ENCODE measurements at regions not wholly inside any gene's neighbourhood (a gene's known extent, or its start where the extent isn't known, plus 50 kb on each side); places are given as distances from the start of the nearest gene placed in this dataset.

GRCh38 chr20:22826306-22827230 lies 208.5 kb upstream of the SSTR4 start:
- H3K9ac ChIP-seq (replicated peaks; ENCODE audit: extremely low read depth, insufficient read depth, low read length) = no peak overlapping the region
- intact Hi-C loops (cut with micrococcal nuclease) (no loop called here), dilution Hi-C loops (cut with MboI; ENCODE audit: extremely low pct_ligation_motif_present, low sequenced_read_pairs) (no loop called here)
- no TSS peak for BruUV-seq (replicated peaks)
- no peak overlapping the region for H3K4me3 ChIP-seq (replicated peaks in 1 of 3; ENCODE audit: insufficient read depth in 1 of 3, low read depth in 1 of 3, low read length in 3 of 3)
- H3K79me2 ChIP-seq (ENCODE audit: control insufficient read depth, insufficient read depth, low read length) = no peaks in the 10 kb centered on the region
- ChIA-PET CTCF (interaction anchor here (2.0 to 2.1 kb wide), 2 partner anchors 25 to 135 kb away, joined by 6 to 8 read pairs; no protein-coding TSS in a partner anchor), POLR2A (no interaction called here)
- no peak overlapping the region for H3K4me2 ChIP-seq (ENCODE audit: insufficient read depth, low read length)
- peaks cover 0 to 3% of the 10 kb centered on the region in 2 experiments for H3K27me3 ChIP-seq (ENCODE audit: control insufficient read depth in 2 of 2, insufficient read depth in 2 of 2, low read length in 2 of 2)
- H3K27ac ChIP-seq (ENCODE audit: insufficient read depth, low read depth, low read length) = no peak overlapping the region
- no peaks in the 10 kb centered on the region for H3K9me1 ChIP-seq (replicated peaks; ENCODE audit: control insufficient read depth, extremely low read depth, insufficient read depth, low read length)
- FAIRE-seq (no peak), DNase-seq (ENCODE audit: low read depth, low spot score) (no peak)
- no peak overlapping the region for H2AFZ ChIP-seq (ENCODE audit: low read depth, low read length)
- no peaks in the 10 kb centered on the region for H4K20me1 ChIP-seq (replicated peaks; ENCODE audit: control insufficient read depth, extremely low read depth, insufficient read depth, low read length)
- TF ChIP-seq EZH2 (IDR thresholded peaks at IDR 0.05; ENCODE audit: borderline replicate concordance, low read depth, low read length, severe bottlenecking) (no peak), FOS (IDR thresholded peaks at IDR 0.05; ENCODE audit: borderline replicate concordance, insufficient read depth, low read length) (no peak), GATA2 (IDR thresholded peaks at IDR 0.05; ENCODE audit: insufficient read depth, insufficient read length, low read depth, low read length) (no peak)
- TF ChIP-seq, protein P1, sequence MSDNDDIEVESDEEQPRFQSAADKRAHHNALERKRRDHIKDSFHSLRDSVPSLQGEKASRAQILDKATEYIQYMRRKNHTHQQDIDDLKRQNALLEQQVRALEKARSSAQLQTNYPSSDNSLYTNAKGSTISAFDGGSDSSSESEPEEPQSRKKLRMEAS (IDR thresholded peaks at IDR 0.05; ENCODE audit: insufficient read depth, insufficient read length) = no peak
- peaks cover 3% of the 10 kb centered on the region for H3K4me1 ChIP-seq (ENCODE audit: control insufficient read depth, extremely low read depth, insufficient read depth, low read length)
- no peaks in the 10 kb centered on the region for H3K36me3 ChIP-seq (ENCODE audit: control insufficient read depth in 2 of 2, extremely low read depth in 1 of 2, insufficient read depth in 2 of 2, low read length in 2 of 2)
- H3K9me3 ChIP-seq (replicated peaks; ENCODE audit: control insufficient read depth, insufficient read depth, low read length) = no peaks in the 10 kb centered on the region

DNA sequence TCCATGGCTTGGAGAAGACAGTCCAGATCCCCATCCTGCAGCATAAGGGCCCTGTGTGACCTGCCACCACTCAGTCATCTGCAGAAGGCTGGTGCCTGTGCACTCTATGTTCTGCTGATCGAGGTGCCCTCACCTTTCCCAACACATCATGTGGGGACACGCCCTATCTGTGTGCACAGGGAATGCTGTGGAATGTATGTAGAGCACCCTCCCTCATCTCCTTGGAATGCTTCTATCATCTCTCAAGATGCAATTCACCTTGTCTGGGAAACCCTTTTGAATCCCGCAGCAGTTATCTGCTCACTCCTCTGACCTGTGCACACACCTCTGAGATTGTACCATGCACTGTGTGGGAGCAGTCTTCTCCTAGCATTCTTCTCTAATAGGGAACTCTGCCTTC lies 207.2 kb upstream of the SSTR4 start:
- CTCF ChIA-PET = interaction anchor here (2.1 kb wide), 1 partner anchor 24 kb away, joined by 8 read pairs; no protein-coding TSS in a partner anchor
- H3K27ac ChIP-seq (ENCODE audit: insufficient read depth, low read depth, low read length) = no peak overlapping the region
- dilution Hi-C loops (cut with MboI; ENCODE audit: extremely low pct_ligation_motif_present, low sequenced_read_pairs) = no loop called here

More for the DNA sequence above, 207.2 kb upstream of the SSTR4 start:
- no peak overlapping the region for H2AFZ ChIP-seq (ENCODE audit: low read depth, low read length)
- BruUV-seq (replicated peaks) = no TSS peak
- no peak for FAIRE-seq
- peaks cover 0 to 3% of the 10 kb centered on the region in 2 experiments for H3K27me3 ChIP-seq (ENCODE audit: control insufficient read depth in 2 of 2, insufficient read depth in 2 of 2, low read length in 2 of 2)
- no peak overlapping the region for H3K9ac ChIP-seq (replicated peaks; ENCODE audit: extremely low read depth, insufficient read depth, low read length)
- DNase-seq (ENCODE audit: low read depth, low spot score) = no peak
- H3K4me1 ChIP-seq (ENCODE audit: control insufficient read depth, extremely low read depth, insufficient read depth, low read length) = peaks cover 3% of the 10 kb centered on the region
- H3K4me3 ChIP-seq (replicated peaks in 1 of 3; ENCODE audit: insufficient read depth in 1 of 3, low read depth in 1 of 3, low read length in 3 of 3) = no peak overlapping the region
- intact Hi-C loops (cut with micrococcal nuclease) = no loop called here
- H3K79me2 ChIP-seq (ENCODE audit: control insufficient read depth, insufficient read depth, low read length) = no peaks in the 10 kb centered on the region
- POLR2A ChIA-PET = no interaction called here
- H3K4me2 ChIP-seq (ENCODE audit: insufficient read depth, low read length) = no peak overlapping the region
- no peaks in the 10 kb centered on the region for H3K9me3 ChIP-seq (replicated peaks; ENCODE audit: control insufficient read depth, insufficient read depth, low read length)
- no peaks in the 10 kb centered on the region for H3K36me3 ChIP-seq (ENCODE audit: control insufficient read depth in 2 of 2, extremely low read depth in 1 of 2, insufficient read depth in 2 of 2, low read length in 2 of 2)
- H3K9me1 ChIP-seq (replicated peaks; ENCODE audit: control insufficient read depth, extremely low read depth, insufficient read depth, low read length) = no peaks in the 10 kb centered on the region
- no peaks in the 10 kb centered on the region for H4K20me1 ChIP-seq (replicated peaks; ENCODE audit: control insufficient read depth, extremely low read depth, insufficient read depth, low read length)
- TF ChIP-seq POLR2A (IDR thresholded peaks at IDR 0.05; ENCODE audit: low read depth, low read length) = no peak
- TF ChIP-seq EZH2 (IDR thresholded peaks at IDR 0.05; ENCODE audit: borderline replicate concordance, low read depth, low read length, severe bottlenecking) = no peak
- no peak for TF ChIP-seq FOS (IDR thresholded peaks at IDR 0.05; ENCODE audit: borderline replicate concordance, insufficient read depth, low read length)
- no peak for TF ChIP-seq POLR2AphosphoS5 (IDR thresholded peaks at IDR 0.05; ENCODE audit: insufficient read depth, low read depth, low read length)
- TF ChIP-seq, protein P2, sequence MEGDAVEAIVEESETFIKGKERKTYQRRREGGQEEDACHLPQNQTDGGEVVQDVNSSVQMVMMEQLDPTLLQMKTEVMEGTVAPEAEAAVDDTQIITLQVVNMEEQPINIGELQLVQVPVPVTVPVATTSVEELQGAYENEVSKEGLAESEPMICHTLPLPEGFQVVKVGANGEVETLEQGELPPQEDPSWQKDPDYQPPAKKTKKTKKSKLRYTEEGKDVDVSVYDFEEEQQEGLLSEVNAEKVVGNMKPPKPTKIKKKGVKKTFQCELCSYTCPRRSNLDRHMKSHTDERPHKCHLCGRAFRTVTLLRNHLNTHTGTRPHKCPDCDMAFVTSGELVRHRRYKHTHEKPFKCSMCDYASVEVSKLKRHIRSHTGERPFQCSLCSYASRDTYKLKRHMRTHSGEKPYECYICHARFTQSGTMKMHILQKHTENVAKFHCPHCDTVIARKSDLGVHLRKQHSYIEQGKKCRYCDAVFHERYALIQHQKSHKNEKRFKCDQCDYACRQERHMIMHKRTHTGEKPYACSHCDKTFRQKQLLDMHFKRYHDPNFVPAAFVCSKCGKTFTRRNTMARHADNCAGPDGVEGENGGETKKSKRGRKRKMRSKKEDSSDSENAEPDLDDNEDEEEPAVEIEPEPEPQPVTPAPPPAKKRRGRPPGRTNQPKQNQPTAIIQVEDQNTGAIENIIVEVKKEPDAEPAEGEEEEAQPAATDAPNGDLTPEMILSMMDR (IDR thresholded peaks at IDR 0.05; ENCODE audit: extremely low read depth in 1 of 2, insufficient read depth in 1 of 2, low read depth in 1 of 2, low read length in 2 of 2) = no peak
- no peak for TF ChIP-seq JUN (IDR thresholded peaks at IDR 0.05; ENCODE audit: borderline replicate concordance, insufficient read depth, insufficient read length, low read depth)
- TF ChIP-seq GATA2 (IDR thresholded peaks at IDR 0.05; ENCODE audit: insufficient read depth, insufficient read length, low read depth, low read length) = no peak

All from endothelial cell of umbilical vein (primary cell).